Right lobe of liver (tissue), 4 donors: ENCODE measurements at regions not wholly inside any gene's neighbourhood (a gene's known extent, or its start where the extent isn't known, plus 50 kb on each side); places are given as distances from the start of the nearest gene placed in this dataset.

Experiments used
- CTCF ChIP-seq, 4 donors: fragments of 200-600 bp in 3 of 4; fragments of 450-650 bp in 1 of 4; IDR thresholded peaks; one replicate each; pipeline versions ENCODE4 v1.5.1 to v1.8.0; 2016 to 2022; ENCODE audit warnings: antibody characterized with exemption in 4 of 4, mild to moderate bottlenecking in 2 of 4
- POLR2A ChIP-seq: fragments of 450-650 bp; IDR thresholded peaks from one replicate; pipeline ENCODE4 v1.6.1; 2017; ENCODE audit warnings: antibody characterized with exemption, mild to moderate bottlenecking
- donor health status: DM: no; HTN: no; CAD: no.
- donor health status: DM: no; HTN: no; CAD: no.
- donor health status: DM: no; HTN: yes; CAD: no.

- TF ChIP-seq CTCF (IDR thresholded peaks at IDR 0.05) (no peak), POLR2A (no peak)
These were observed 228.6 kb downstream of the QDPR start for GRCh38 chr4:17283251-17283650.
